Type B pancreatic cell (in vitro differentiated cells): ENCODE measurements at regions not wholly inside any gene's neighbourhood (a gene's known extent, or its start where the extent isn't known, plus 50 kb on each side); places are given as distances from the start of the nearest gene placed in this dataset.

Source experiments
- DNase-seq: peaks from one replicate; pipeline ENCODE4 v3.0.0; 2021; ENCODE audit warnings: mixed read lengths; ENCODE audit not compliant: unreplicated experiment; ENCODE audit errors: extremely low spot score
- H3K27ac Mint-ChIP-seq: 2 replicates; pipeline ENCODE4 v1.8.0; 2021; ENCODE audit warnings: mild to moderate bottlenecking, mixed read lengths
- H3K27me3 Mint-ChIP-seq: 2 replicates; pipeline ENCODE4 v1.8.0; 2021; ENCODE audit warnings: mixed read lengths
- H3K36me3 Mint-ChIP-seq: 2 replicates; pipeline ENCODE4 v1.8.0; 2021; ENCODE audit warnings: mixed read lengths
- H3K4me1 Mint-ChIP-seq: one replicate; pipeline ENCODE4 v1.8.0; 2021; ENCODE audit warnings: mixed read lengths; ENCODE audit not compliant: unreplicated experiment
- H3K4me3 Mint-ChIP-seq: 2 replicates; pipeline ENCODE4 v1.8.0; 2021; ENCODE audit warnings: mild to moderate bottlenecking, mixed read lengths
- H3K9me3 Mint-ChIP-seq: 2 replicates; pipeline ENCODE4 v1.8.0; 2021; ENCODE audit warnings: mixed read lengths
- CTCF ChIP-seq: fragments of 200-600 bp; sonication (generic); conservative IDR thresholded peaks from 2 replicates; pipeline ENCODE4 v1.5.0; 2021; ENCODE audit warnings: antibody characterized with exemption, mild to moderate bottlenecking

GRCh38 chr19:30150626-30151025, 208.6 kb downstream of the URI1 start:
- peaks cover 23% of the 10 kb centered on the region for H3K27me3 Mint-ChIP-seq
- H3K4me1 Mint-ChIP-seq, result peaks cover 4% of the 10 kb centered on the region
- no peaks in the 10 kb centered on the region for H3K9me3 Mint-ChIP-seq
- TF ChIP-seq CTCF, result no peak
- no peaks in the 10 kb centered on the region for H3K36me3 Mint-ChIP-seq
- no peak overlapping the region for H3K27ac Mint-ChIP-seq
- no peak overlapping the region for H3K4me3 Mint-ChIP-seq
- no peak for DNase-seq

GRCh38 chr19:30151081-30151480, 209.0 kb downstream of the URI1 start:
- H3K9me3 Mint-ChIP-seq, result no peaks in the 10 kb centered on the region
- peaks cover 4% of the 10 kb centered on the region for H3K4me1 Mint-ChIP-seq
- no peak for DNase-seq
- no peak overlapping the region for H3K4me3 Mint-ChIP-seq
- no peaks in the 10 kb centered on the region for H3K36me3 Mint-ChIP-seq
- H3K27ac Mint-ChIP-seq, result no peak overlapping the region
- peaks cover 25% of the 10 kb centered on the region for H3K27me3 Mint-ChIP-seq
- no peak for TF ChIP-seq CTCF

- H3K36me3 Mint-ChIP-seq, result no peaks in the 10 kb centered on the region
- no peak for TF ChIP-seq CTCF
- H3K4me3 Mint-ChIP-seq, result no peak overlapping the region
- peaks cover 28% of the 10 kb centered on the region for H3K27me3 Mint-ChIP-seq
- no peaks in the 10 kb centered on the region for H3K9me3 Mint-ChIP-seq
- no peak for DNase-seq
- H3K27ac Mint-ChIP-seq, result no peak overlapping the region
- H3K4me1 Mint-ChIP-seq, result peaks cover 4% of the 10 kb centered on the region
Measured at GRCh38 chr19:30152510-30153291, 210.7 kb downstream of the URI1 start.

- peaks cover 4% of the 10 kb centered on the region for H3K4me1 Mint-ChIP-seq
- no peak for DNase-seq
- no peaks in the 10 kb centered on the region for H3K36me3 Mint-ChIP-seq
- H3K4me3 Mint-ChIP-seq, result no peak overlapping the region
- H3K27me3 Mint-ChIP-seq, result peaks cover 28% of the 10 kb centered on the region
- no peak overlapping the region for H3K27ac Mint-ChIP-seq
- H3K9me3 Mint-ChIP-seq, result no peaks in the 10 kb centered on the region
- TF ChIP-seq CTCF, result no peak
Measured at GRCh38 chr19:30153326-30154210, 211.5 kb downstream of the URI1 start.

GRCh38 chr19:30154410-30154809, 212.4 kb downstream of the URI1 start:
- no peak overlapping the region for H3K27ac Mint-ChIP-seq

More at GRCh38 chr19:30154410-30154809, 212.4 kb downstream of the URI1 start:
- peaks cover 28% of the 10 kb centered on the region for H3K27me3 Mint-ChIP-seq
- no peak overlapping the region for H3K4me3 Mint-ChIP-seq
- H3K9me3 Mint-ChIP-seq, result no peaks in the 10 kb centered on the region
- H3K4me1 Mint-ChIP-seq, result peaks cover 1% of the 10 kb centered on the region
- no peak for DNase-seq
- no peaks in the 10 kb centered on the region for H3K36me3 Mint-ChIP-seq
- no peak for TF ChIP-seq CTCF
